B cell (primary cell): ENCODE measurements at regions not wholly inside any gene's neighbourhood (a gene's known extent, or its start where the extent isn't known, plus 50 kb on each side); places are given as distances from the start of the nearest gene placed in this dataset.

Source experiments
- ATAC-seq: fragments of 200-7000 bp; cut with Tn5 transposase; one replicate; pipeline ENCODE4 v1.10.0; 2021; ENCODE audit warnings: low read depth, mild to moderate bottlenecking, moderate number of reproducible peaks, moderate library complexity
- CTCF ChIA-PET: fragments of 350-600 bp; sonication (Branson Sonifier 250); formaldehyde crosslinking; loops from one replicate; lab custom pipeline; 2021; ENCODE audit warnings: antibody characterized with exemption, inconsistent platforms; lab: Charles Lee
- POLR2A ChIA-PET: fragments of 350-600 bp; sonication (Branson Sonifier 250); formaldehyde crosslinking; loops from one replicate; lab custom pipeline; 2021; ENCODE audit warnings: antibody characterized with exemption; lab: Charles Lee
- DNase-seq: peaks from one replicate; pipeline ENCODE4 v3.0.0; 2013
- H2AFZ ChIP-seq: 2 replicates; pipeline ENCODE4 v1.6.1; 2012; ENCODE audit warnings: mild to moderate bottlenecking, low read depth, low read length; ENCODE audit not compliant: insufficient read depth, poor library complexity, severe bottlenecking
- H3K27ac ChIP-seq, 2 donors: 1 replicate in 1 of 2; 2 replicates in 1 of 2; pipeline ENCODE4 v1.5.1; 2012 to 2013; ENCODE audit warnings: low read length in 2 of 2, mild to moderate bottlenecking in 2 of 2, moderate library complexity in 1 of 2
- H3K27me3 ChIP-seq, 4 experiments: fragments of 200-600 bp in 1 of 4; sonication (generic) in 1 of 4; replicated peaks in 1 of 4; 1 replicate in 2 of 4; 2 replicates in 2 of 4; pipeline versions ENCODE4 v1.6.1 to v1.7.0; 2013 to 2016; ENCODE audit warnings: low read length in 3 of 4, mild to moderate bottlenecking in 2 of 4, mixed read lengths in 1 of 4, moderate library complexity in 1 of 4; ENCODE audit not compliant: insufficient read depth in 4 of 4, control insufficient read depth in 3 of 4; ENCODE audit errors: control extremely low read depth in 1 of 4
- H3K36me3 ChIP-seq, 2 experiments: replicated peaks in 1 of 2; 1 replicate in 1 of 2; 2 replicates in 1 of 2; pipeline versions ENCODE4 v1.6.1 to v1.7.1; 2013; ENCODE audit warnings: low read length in 1 of 2; ENCODE audit not compliant: insufficient read depth in 2 of 2, control insufficient read depth in 1 of 2; ENCODE audit errors: control extremely low read depth in 1 of 2, extremely low read depth in 1 of 2
- H3K4me1 ChIP-seq, 2 donors: fragments of 200-600 bp in 1 of 2; sonication (generic) in 1 of 2; 1 replicate in 1 of 2; 2 replicates in 1 of 2; pipeline versions ENCODE4 v1.5.1 to v1.6.1; 2013 to 2017; ENCODE audit warnings: low read length in 2 of 2; ENCODE audit not compliant: control insufficient read depth in 2 of 2, insufficient read depth in 2 of 2
- H3K4me2 ChIP-seq: replicated peaks from 2 replicates; pipeline ENCODE3; 2012; ENCODE audit warnings: mild to moderate bottlenecking, low read depth, low read length; ENCODE audit not compliant: poor library complexity, severe bottlenecking
- H3K4me3 ChIP-seq, 5 experiments: fragments of 200-600 bp in 1 of 5; sonication (generic) in 1 of 5; 1 replicate in 3 of 5; 2 replicates in 2 of 5; pipeline versions ENCODE4 v1.5.1 to v1.7.0; 2011 to 2016; ENCODE audit warnings: low read length in 4 of 5, mild to moderate bottlenecking in 4 of 5, low read depth in 2 of 5, control low read depth in 1 of 5, moderate library complexity in 1 of 5; ENCODE audit not compliant: insufficient read depth in 1 of 5; ENCODE audit errors: control extremely low read depth in 1 of 5, extremely low read depth in 1 of 5
- H3K79me2 ChIP-seq: fragments of 200-600 bp; sonication (generic); one replicate; pipeline ENCODE4 v1.6.0; 2016; ENCODE audit warnings: low read length; ENCODE audit not compliant: control insufficient read depth, insufficient read depth
- H3K9ac ChIP-seq: fragments of 200-600 bp; sonication (generic); 2 replicates; pipeline ENCODE4 v1.6.1; 2017; ENCODE audit warnings: mild to moderate bottlenecking, low read length, moderate library complexity
- H3K9me3 ChIP-seq, 3 donors: one replicate each; pipeline versions ENCODE4 v1.6.1 to v1.7.1; 2013; ENCODE audit warnings: low read length in 2 of 3; ENCODE audit not compliant: control insufficient read depth in 2 of 3, insufficient read depth in 1 of 3; ENCODE audit errors: control extremely low read depth in 1 of 3
- H4K20me1 ChIP-seq: 2 replicates; pipeline ENCODE4 v1.6.0; 2012; ENCODE audit warnings: mild to moderate bottlenecking, low read length; ENCODE audit not compliant: insufficient read depth, control insufficient read depth, poor library complexity, severe bottlenecking
- H3K27ac Mint-ChIP-seq: one replicate; pipeline ENCODE4 v1.8.0; 2021; ENCODE audit warnings: mixed read lengths
- H3K27me3 Mint-ChIP-seq: one replicate; pipeline ENCODE4 v1.8.0; 2021; ENCODE audit warnings: mixed read lengths
- H3K4me1 Mint-ChIP-seq: one replicate; pipeline ENCODE4 v1.8.0; 2021; ENCODE audit warnings: mixed read lengths
- H3K4me3 Mint-ChIP-seq: one replicate; pipeline ENCODE4 v1.8.0; 2021; ENCODE audit warnings: mixed read lengths
- H3K9me3 Mint-ChIP-seq: one replicate; pipeline ENCODE4 v1.8.0; 2022; ENCODE audit warnings: mixed read lengths; ENCODE audit not compliant: insufficient read depth
- EZH2 ChIP-seq: IDR thresholded peaks from 2 replicates; pipeline ENCODE4 v1.6.1; 2012; ENCODE audit warnings: borderline replicate concordance, low read depth, mild to moderate bottlenecking, moderate library complexity, low read length; ENCODE audit not compliant: insufficient read depth, poor library complexity, severe bottlenecking
- WGBS: methylation state at CpG from one replicate; pipeline ENCODE4 v1.1.5; 2013; ENCODE audit warnings: missing lambda C conversion rate; ENCODE audit not compliant: insufficient coverage; 5-methylcytosine and 5-hydroxymethylcytosine counted together
- intact Hi-C: fragments of 100-400 bp; cut with micrococcal nuclease; formaldehyde crosslinking; loops from one replicate; pipeline ENCODE4 v1.10.0; 2022
- TF ChIP-seq, protein P1 (sequence below): fragments of 200-600 bp; IDR thresholded peaks from one replicate; pipeline ENCODE4 v1.8.0; 2022; ENCODE audit warnings: antibody characterized with exemption, mild to moderate bottlenecking

DNA sequence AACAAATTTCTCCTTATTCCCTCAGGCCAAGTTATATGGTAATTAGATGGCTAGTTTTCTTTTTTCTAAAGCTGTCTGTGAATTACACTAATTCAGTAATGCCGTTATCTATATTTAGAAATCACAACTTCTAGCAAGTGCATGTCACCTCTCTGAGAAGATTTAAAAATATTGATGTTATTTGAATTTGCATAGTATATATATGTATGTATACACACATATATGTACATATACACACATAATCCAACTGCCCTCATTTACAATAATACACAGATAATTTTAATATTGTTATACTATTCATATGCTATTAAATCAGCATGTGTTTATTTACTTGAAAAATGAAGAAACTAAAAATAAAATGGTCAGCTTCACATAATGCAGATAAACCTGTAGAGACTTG is 563.9 kb downstream of the SLC16A7 start:
- Histone ChIP-seq H3K79me2 (no peaks in the 10 kb centered on the region), H4K20me1 (no peaks in the 10 kb centered on the region), H3K9me3 (no peaks in the 10 kb centered on the region), H2AFZ (no peak overlapping the region), H3K4me1 (no peaks in the 10 kb centered on the region), H3K27ac (no peak overlapping the region), H3K4me3 (no peak overlapping the region), H3K36me3 (no peaks in the 10 kb centered on the region), H3K4me2 (no peak overlapping the region), H3K9ac (no peak overlapping the region), H3K27me3 (no peaks in the 10 kb centered on the region)
- Mint-ChIP-seq H3K4me3 (no peak overlapping the region), H3K27ac (no peak overlapping the region), H3K27me3 (no peaks in the 10 kb centered on the region), H3K4me1 (no peaks in the 10 kb centered on the region), H3K9me3 (peaks cover 4% of the 10 kb centered on the region)
- WGBS, result no CpG with 5 or more reads among the region's 1 CpG
- ChIA-PET CTCF (no interaction called here), POLR2A (no interaction called here)
- DNase-seq (no peak), ATAC-seq (no peak)
- TF ChIP-seq, protein P1, sequence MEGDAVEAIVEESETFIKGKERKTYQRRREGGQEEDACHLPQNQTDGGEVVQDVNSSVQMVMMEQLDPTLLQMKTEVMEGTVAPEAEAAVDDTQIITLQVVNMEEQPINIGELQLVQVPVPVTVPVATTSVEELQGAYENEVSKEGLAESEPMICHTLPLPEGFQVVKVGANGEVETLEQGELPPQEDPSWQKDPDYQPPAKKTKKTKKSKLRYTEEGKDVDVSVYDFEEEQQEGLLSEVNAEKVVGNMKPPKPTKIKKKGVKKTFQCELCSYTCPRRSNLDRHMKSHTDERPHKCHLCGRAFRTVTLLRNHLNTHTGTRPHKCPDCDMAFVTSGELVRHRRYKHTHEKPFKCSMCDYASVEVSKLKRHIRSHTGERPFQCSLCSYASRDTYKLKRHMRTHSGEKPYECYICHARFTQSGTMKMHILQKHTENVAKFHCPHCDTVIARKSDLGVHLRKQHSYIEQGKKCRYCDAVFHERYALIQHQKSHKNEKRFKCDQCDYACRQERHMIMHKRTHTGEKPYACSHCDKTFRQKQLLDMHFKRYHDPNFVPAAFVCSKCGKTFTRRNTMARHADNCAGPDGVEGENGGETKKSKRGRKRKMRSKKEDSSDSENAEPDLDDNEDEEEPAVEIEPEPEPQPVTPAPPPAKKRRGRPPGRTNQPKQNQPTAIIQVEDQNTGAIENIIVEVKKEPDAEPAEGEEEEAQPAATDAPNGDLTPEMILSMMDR, result no peak
- TF ChIP-seq EZH2, result no peak
- intact Hi-C loops, result no loop called here

DNA sequence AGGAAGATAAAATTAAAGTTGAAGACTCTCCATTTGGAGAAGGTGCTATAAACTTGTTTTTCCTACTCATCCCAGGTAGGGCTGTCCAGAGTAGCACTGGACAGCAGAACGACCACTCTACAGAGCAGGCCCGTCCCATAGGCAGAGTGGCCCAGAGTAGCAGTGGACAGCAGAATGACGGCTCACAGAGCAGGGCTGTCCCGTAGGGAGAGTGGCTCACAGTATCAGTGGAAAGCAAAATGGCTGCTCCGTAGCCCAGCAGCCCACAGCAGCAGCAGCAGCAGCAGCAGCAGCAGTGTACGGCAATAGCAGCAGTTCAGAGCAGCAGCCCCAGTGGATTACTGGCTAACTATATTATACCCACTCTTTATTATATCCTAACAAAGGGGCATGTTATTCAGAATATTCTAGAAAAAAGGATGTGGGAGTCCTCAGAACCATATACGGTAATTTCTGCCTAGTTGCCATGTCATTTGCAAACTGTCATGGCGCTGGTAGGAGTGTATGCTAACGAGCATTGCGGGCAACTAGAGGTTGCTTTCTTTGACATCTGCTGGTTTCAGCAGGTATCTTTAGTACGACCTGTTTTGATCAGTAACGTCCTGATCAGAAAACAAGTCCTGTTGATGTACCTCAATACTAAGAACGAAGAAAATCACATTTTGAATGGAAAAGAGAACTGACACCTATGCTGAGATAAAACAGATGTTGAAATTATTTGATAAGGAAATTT is 567.3 kb downstream of the SLC16A7 start:
- no peak for ATAC-seq
- no peaks in the 10 kb centered on the region for H3K27me3 ChIP-seq
- H3K4me3 ChIP-seq, result no peak overlapping the region
- H3K4me2 ChIP-seq, result no peak overlapping the region
- H3K4me1 ChIP-seq, result no peaks in the 10 kb centered on the region
- H3K9me3 ChIP-seq, result no peaks in the 10 kb centered on the region
- CTCF ChIA-PET, result interaction anchor here (0.7 kb wide), 1 partner anchor 156 kb away, joined by 4 read pairs; no protein-coding TSS in a partner anchor
- DNase-seq, result no peak
- H4K20me1 ChIP-seq, result no peaks in the 10 kb centered on the region
- H3K79me2 ChIP-seq, result no peaks in the 10 kb centered on the region
- no peak for TF ChIP-seq EZH2
- Mint-ChIP-seq H3K4me3 (no peak overlapping the region), H3K4me1 (no peaks in the 10 kb centered on the region), H3K27me3 (no peaks in the 10 kb centered on the region), H3K27ac (no peak overlapping the region), H3K9me3 (peaks cover 2% of the 10 kb centered on the region)
- intact Hi-C loops, result no loop called here
- H3K27ac ChIP-seq, result no peak overlapping the region
- no peak overlapping the region for H3K9ac ChIP-seq
- H3K36me3 ChIP-seq, result no peaks in the 10 kb centered on the region
- POLR2A ChIA-PET, result no interaction called here
- no peak overlapping the region for H2AFZ ChIP-seq
- 92% methylated on average over 11 of the region's 13 CpGs for WGBS
